ENCODE measurements at regions not wholly inside any gene's neighbourhood (a gene's known extent, or its start where the extent isn't known, plus 50 kb on each side); places are given as distances from the start of the nearest gene placed in this dataset.

GRCh38 chr7:16234493-16235146 lies 186.7 kb downstream of the CRPPA start:
- WGBS = 52% methylated on average over 2 of the region's 2 CpGs
- TF ChIP-seq POLR2AphosphoS5 (IDR thresholded peaks at IDR 0.05) (no peak), CTCF (IDR thresholded peaks at IDR 0.05) (no peak), POLR2A (IDR thresholded peaks at IDR 0.05) (no peak)

GRCh38 chr7:16233517-16233916 lies 187.8 kb downstream of the CRPPA start:
- no peak overlapping the region for H3K27ac ChIP-seq
- TF ChIP-seq CTCF (IDR thresholded peaks at IDR 0.05) (no peak), POLR2AphosphoS5 (IDR thresholded peaks at IDR 0.05) (no peak), POLR2A (IDR thresholded peaks at IDR 0.05) (no peak)
- intact Hi-C loops (cut with DNase I) = no loop called here
- WGBS = 77% methylated on average over 2 of the region's 2 CpGs
- H3K27me3 ChIP-seq (replicated peaks; ENCODE audit: insufficient read depth) = no peaks in the 10 kb centered on the region
- H3K9me3 ChIP-seq = no peaks in the 10 kb centered on the region
- H3K4me1 ChIP-seq (replicated peaks) = no peaks in the 10 kb centered on the region
- H3K36me3 ChIP-seq = no peaks in the 10 kb centered on the region
- no peak overlapping the region for H3K4me3 ChIP-seq
- DNase-seq (ENCODE audit: low spot score) = no peak

More at GRCh38 chr7:16234493-16235146, 186.7 kb downstream of the CRPPA start:
- H3K36me3 ChIP-seq = no peaks in the 10 kb centered on the region
- intact Hi-C loops (cut with DNase I) = no loop called here
- H3K27ac ChIP-seq = no peak overlapping the region
- H3K9me3 ChIP-seq = no peaks in the 10 kb centered on the region
- no peak for DNase-seq (ENCODE audit: low spot score)
- H3K4me1 ChIP-seq (replicated peaks) = no peaks in the 10 kb centered on the region
- no peaks in the 10 kb centered on the region for H3K27me3 ChIP-seq (replicated peaks; ENCODE audit: insufficient read depth)
- no peak overlapping the region for H3K4me3 ChIP-seq

GRCh38 chr7:16232273-16232672 lies 189.1 kb downstream of the CRPPA start:
- intact Hi-C loops (cut with DNase I) = no loop called here

GRCh38 chr7:16223963-16224707 lies 197.2 kb downstream of the CRPPA start:
- intact Hi-C loops (cut with DNase I) = no loop called here
- Histone ChIP-seq H3K27me3 (replicated peaks; ENCODE audit: insufficient read depth) (no peaks in the 10 kb centered on the region), H3K9me3 (no peaks in the 10 kb centered on the region), H3K4me1 (replicated peaks) (no peaks in the 10 kb centered on the region), H3K4me3 (no peak overlapping the region), H3K36me3 (no peaks in the 10 kb centered on the region), H3K27ac (no peak overlapping the region)
- WGBS = 65% methylated on average over 8 of the region's 8 CpGs
- no peak for TF ChIP-seq POLR2AphosphoS5 (IDR thresholded peaks at IDR 0.05)
- TF ChIP-seq CTCF (IDR thresholded peaks at IDR 0.05) = no peak
- no peak for TF ChIP-seq POLR2A (IDR thresholded peaks at IDR 0.05)
- DNase-seq (ENCODE audit: low spot score) = no peak

More at GRCh38 chr7:16232273-16232672, 189.1 kb downstream of the CRPPA start:
- Histone ChIP-seq H3K27me3 (replicated peaks; ENCODE audit: insufficient read depth) (no peaks in the 10 kb centered on the region), H3K36me3 (no peaks in the 10 kb centered on the region), H3K27ac (no peak overlapping the region), H3K9me3 (no peaks in the 10 kb centered on the region), H3K4me1 (replicated peaks) (no peaks in the 10 kb centered on the region), H3K4me3 (no peak overlapping the region)
- WGBS = 100% methylated on average over 1 of the region's 1 CpG
- TF ChIP-seq POLR2AphosphoS5 (IDR thresholded peaks at IDR 0.05) = no peak
- TF ChIP-seq CTCF (IDR thresholded peaks at IDR 0.05) = no peak
- TF ChIP-seq POLR2A (IDR thresholded peaks at IDR 0.05) = no peak
- no peak for DNase-seq (ENCODE audit: low spot score)

GRCh38 chr7:16212610-16213009 lies 208.7 kb downstream of the CRPPA start:
- H3K4me1 ChIP-seq (replicated peaks) = no peaks in the 10 kb centered on the region
- no peak overlapping the region for H3K4me3 ChIP-seq
- intact Hi-C loops (cut with DNase I) = no loop called here
- no peaks in the 10 kb centered on the region for H3K36me3 ChIP-seq
- H3K9me3 ChIP-seq = no peaks in the 10 kb centered on the region
- H3K27ac ChIP-seq = no peak overlapping the region
- no peak for TF ChIP-seq CTCF (IDR thresholded peaks at IDR 0.05)
- no peak for TF ChIP-seq POLR2A (IDR thresholded peaks at IDR 0.05)
- TF ChIP-seq POLR2AphosphoS5 (IDR thresholded peaks at IDR 0.05) = no peak
- WGBS = 39% methylated on average over 3 of the region's 3 CpGs
- no peak for DNase-seq (ENCODE audit: low spot score)
- H3K27me3 ChIP-seq (replicated peaks; ENCODE audit: insufficient read depth) = no peaks in the 10 kb centered on the region

All from prostate gland (tissue), 2 donors.